ENCODE measurements at regions not wholly inside any gene's neighbourhood (a gene's known extent, or its start where the extent isn't known, plus 50 kb on each side); places are given as distances from the start of the nearest gene placed in this dataset.

- no peaks in the 10 kb centered on the region for H3K4me1 ChIP-seq (ENCODE audit: insufficient read depth, insufficient read length)
- DNase-seq (ENCODE audit: low read depth, low spot score), result no peak
- no peaks in the 10 kb centered on the region for H3K27me3 ChIP-seq (ENCODE audit: insufficient read depth, insufficient read length)
- no peaks in the 10 kb centered on the region for H3K36me3 ChIP-seq (ENCODE audit: insufficient read depth, insufficient read length, low read length)
- H3K9me3 ChIP-seq (ENCODE audit: insufficient read depth, low read length), result no peaks in the 10 kb centered on the region
- TF ChIP-seq YY1 (IDR thresholded peaks at IDR 0.05; ENCODE audit: insufficient read depth, insufficient read length) (no peak), ZNF274 (IDR thresholded peaks at IDR 0.05; ENCODE audit: low read depth, low read length) (no peak), SUZ12 (IDR thresholded peaks at IDR 0.05; ENCODE audit: extremely low read depth, insufficient read depth, insufficient read length) (no peak)
- H3K4me3 ChIP-seq (ENCODE audit: insufficient read length, low read depth), result no peak overlapping the region
- no peak overlapping the region for H3K9ac ChIP-seq (ENCODE audit: insufficient read length, low read depth)
Measured at GRCh38 chr10:36388166-36388565, 737.2 kb upstream of the ANKRD30A start.

GRCh38 chr10:36385693-36386092, 739.7 kb upstream of the ANKRD30A start:
- H3K4me1 ChIP-seq (ENCODE audit: insufficient read depth, insufficient read length), result no peaks in the 10 kb centered on the region
- H3K4me3 ChIP-seq (ENCODE audit: insufficient read length, low read depth), result no peak overlapping the region
- no peaks in the 10 kb centered on the region for H3K27me3 ChIP-seq (ENCODE audit: insufficient read depth, insufficient read length)
- no peaks in the 10 kb centered on the region for H3K36me3 ChIP-seq (ENCODE audit: insufficient read depth, insufficient read length, low read length)
- DNase-seq (ENCODE audit: low read depth, low spot score), result no peak
- H3K9me3 ChIP-seq (ENCODE audit: insufficient read depth, low read length), result no peaks in the 10 kb centered on the region
- TF ChIP-seq ZNF274 (IDR thresholded peaks at IDR 0.05; ENCODE audit: low read depth, low read length), result no peak
- TF ChIP-seq SUZ12 (IDR thresholded peaks at IDR 0.05; ENCODE audit: extremely low read depth, insufficient read depth, insufficient read length), result no peak
- no peak for TF ChIP-seq YY1 (IDR thresholded peaks at IDR 0.05; ENCODE audit: insufficient read depth, insufficient read length)
- H3K9ac ChIP-seq (ENCODE audit: insufficient read length, low read depth), result no peak overlapping the region

GRCh38 chr10:36383349-36383748, 741.3 kb upstream of the FZD8 start:
- TF ChIP-seq ZNF274 (IDR thresholded peaks at IDR 0.05; ENCODE audit: low read depth, low read length), result no peak
- no peak for TF ChIP-seq YY1 (IDR thresholded peaks at IDR 0.05; ENCODE audit: insufficient read depth, insufficient read length)
- TF ChIP-seq SUZ12 (IDR thresholded peaks at IDR 0.05; ENCODE audit: extremely low read depth, insufficient read depth, insufficient read length), result no peak

GRCh38 chr10:36381748-36382147, 739.7 kb upstream of the FZD8 start:
- no peaks in the 10 kb centered on the region for H3K27me3 ChIP-seq (ENCODE audit: insufficient read depth, insufficient read length)
- no peak overlapping the region for H3K4me3 ChIP-seq (ENCODE audit: insufficient read length, low read depth)
- H3K9me3 ChIP-seq (ENCODE audit: insufficient read depth, low read length), result no peaks in the 10 kb centered on the region
- TF ChIP-seq SUZ12 (IDR thresholded peaks at IDR 0.05; ENCODE audit: extremely low read depth, insufficient read depth, insufficient read length), result no peak
- TF ChIP-seq YY1 (IDR thresholded peaks at IDR 0.05; ENCODE audit: insufficient read depth, insufficient read length), result no peak
- no peak for TF ChIP-seq ZNF274 (IDR thresholded peaks at IDR 0.05; ENCODE audit: low read depth, low read length)
- H3K4me1 ChIP-seq (ENCODE audit: insufficient read depth, insufficient read length), result no peaks in the 10 kb centered on the region
- no peak for DNase-seq (ENCODE audit: low read depth, low spot score)
- H3K36me3 ChIP-seq (ENCODE audit: insufficient read depth, insufficient read length, low read length), result no peaks in the 10 kb centered on the region
- H3K9ac ChIP-seq (ENCODE audit: insufficient read length, low read depth), result no peak overlapping the region

More at GRCh38 chr10:36383349-36383748, 741.3 kb upstream of the FZD8 start:
- DNase-seq (ENCODE audit: low read depth, low spot score), result no peak
- no peak overlapping the region for H3K4me3 ChIP-seq (ENCODE audit: insufficient read length, low read depth)
- no peaks in the 10 kb centered on the region for H3K36me3 ChIP-seq (ENCODE audit: insufficient read depth, insufficient read length, low read length)
- no peaks in the 10 kb centered on the region for H3K9me3 ChIP-seq (ENCODE audit: insufficient read depth, low read length)
- H3K9ac ChIP-seq (ENCODE audit: insufficient read length, low read depth), result no peak overlapping the region
- H3K4me1 ChIP-seq (ENCODE audit: insufficient read depth, insufficient read length), result no peaks in the 10 kb centered on the region
- H3K27me3 ChIP-seq (ENCODE audit: insufficient read depth, insufficient read length), result no peaks in the 10 kb centered on the region

- no peaks in the 10 kb centered on the region for H3K27me3 ChIP-seq (ENCODE audit: insufficient read depth, insufficient read length)
- H3K4me1 ChIP-seq (ENCODE audit: insufficient read depth, insufficient read length), result no peaks in the 10 kb centered on the region
- H3K9me3 ChIP-seq (ENCODE audit: insufficient read depth, low read length), result no peaks in the 10 kb centered on the region
- no peak overlapping the region for H3K4me3 ChIP-seq (ENCODE audit: insufficient read length, low read depth)
- no peaks in the 10 kb centered on the region for H3K36me3 ChIP-seq (ENCODE audit: insufficient read depth, insufficient read length, low read length)
- no peak for DNase-seq (ENCODE audit: low read depth, low spot score)
- H3K9ac ChIP-seq (ENCODE audit: insufficient read length, low read depth), result no peak overlapping the region
- TF ChIP-seq SUZ12 (IDR thresholded peaks at IDR 0.05; ENCODE audit: extremely low read depth, insufficient read depth, insufficient read length) (no peak), YY1 (IDR thresholded peaks at IDR 0.05; ENCODE audit: insufficient read depth, insufficient read length) (no peak), ZNF274 (IDR thresholded peaks at IDR 0.05; ENCODE audit: low read depth, low read length) (no peak)
Measured at GRCh38 chr10:36380538-36380937, 738.4 kb upstream of the FZD8 start.

- no peaks in the 10 kb centered on the region for H3K4me1 ChIP-seq (ENCODE audit: insufficient read depth, insufficient read length)
- DNase-seq (ENCODE audit: low read depth, low spot score), result no peak
- H3K27me3 ChIP-seq (ENCODE audit: insufficient read depth, insufficient read length), result no peaks in the 10 kb centered on the region
- H3K36me3 ChIP-seq (ENCODE audit: insufficient read depth, insufficient read length, low read length), result no peaks in the 10 kb centered on the region
- no peak overlapping the region for H3K4me3 ChIP-seq (ENCODE audit: insufficient read length, low read depth)
- no peak for TF ChIP-seq SUZ12 (IDR thresholded peaks at IDR 0.05; ENCODE audit: extremely low read depth, insufficient read depth, insufficient read length)
- TF ChIP-seq ZNF274 (IDR thresholded peaks at IDR 0.05; ENCODE audit: low read depth, low read length), result no peak
- H3K9ac ChIP-seq (ENCODE audit: insufficient read length, low read depth), result no peak overlapping the region
- no peaks in the 10 kb centered on the region for H3K9me3 ChIP-seq (ENCODE audit: insufficient read depth, low read length)
Measured at GRCh38 chr10:36375107-36375506, 733.0 kb upstream of the FZD8 start.

GRCh38 chr10:36373424-36374096, 731.5 kb upstream of the FZD8 start:
- DNase-seq (ENCODE audit: low read depth, low spot score), result no peak
- Histone ChIP-seq H3K4me1 (ENCODE audit: insufficient read depth, insufficient read length) (no peaks in the 10 kb centered on the region), H3K9me3 (ENCODE audit: insufficient read depth, low read length) (no peaks in the 10 kb centered on the region), H3K9ac (ENCODE audit: insufficient read length, low read depth) (no peak overlapping the region), H3K36me3 (ENCODE audit: insufficient read depth, insufficient read length, low read length) (no peaks in the 10 kb centered on the region), H3K27me3 (ENCODE audit: insufficient read depth, insufficient read length) (no peaks in the 10 kb centered on the region), H3K4me3 (ENCODE audit: insufficient read length, low read depth) (no peak overlapping the region)
- TF ChIP-seq SUZ12 (IDR thresholded peaks at IDR 0.05; ENCODE audit: extremely low read depth, insufficient read depth, insufficient read length) (no peak), ZNF274 (IDR thresholded peaks at IDR 0.05; ENCODE audit: low read depth, low read length) (no peak), YY1 (IDR thresholded peaks at IDR 0.05; ENCODE audit: insufficient read depth, insufficient read length) (no peak)

All from NT2/D1 (cell line).